Bronchial epithelial cell (primary cell): ENCODE measurements at regions not wholly inside any gene's neighbourhood (a gene's known extent, or its start where the extent isn't known, plus 50 kb on each side); places are given as distances from the start of the nearest gene placed in this dataset.

Source experiments
- DNase-seq: peaks from one replicate; pipeline ENCODE4 v3.0.0-alpha.2; 2010; ENCODE audit warnings: low read depth
- FAIRE-seq: peaks from 2 replicates; lab custom pipeline; 2011; peaks lifted over from hg19 to GRCh38; lab: Jason Lieb, UNC
- H3K27me3 ChIP-seq: 2 replicates; pipeline ENCODE4 v1.5.1; 2011; ENCODE audit warnings: low read length; ENCODE audit not compliant: control insufficient read depth, insufficient read depth
- H3K36me3 ChIP-seq: 2 replicates; pipeline ENCODE4 v1.5.1; 2011; ENCODE audit warnings: low read length; ENCODE audit not compliant: control insufficient read depth, insufficient read depth
- H3K4me3 ChIP-seq: 2 replicates; pipeline ENCODE4 v1.5.1; 2011; ENCODE audit warnings: mild to moderate bottlenecking, low read depth, low read length, control low read depth
- TF ChIP-seq, protein P1 (sequence below): IDR thresholded peaks from 2 replicates; pipeline ENCODE4 v1.5.1; 2011; ENCODE audit warnings: mild to moderate bottlenecking, moderate library complexity, low read length, control low read depth, inconsistent platforms; ENCODE audit not compliant: insufficient read depth, severe bottlenecking

DNA sequence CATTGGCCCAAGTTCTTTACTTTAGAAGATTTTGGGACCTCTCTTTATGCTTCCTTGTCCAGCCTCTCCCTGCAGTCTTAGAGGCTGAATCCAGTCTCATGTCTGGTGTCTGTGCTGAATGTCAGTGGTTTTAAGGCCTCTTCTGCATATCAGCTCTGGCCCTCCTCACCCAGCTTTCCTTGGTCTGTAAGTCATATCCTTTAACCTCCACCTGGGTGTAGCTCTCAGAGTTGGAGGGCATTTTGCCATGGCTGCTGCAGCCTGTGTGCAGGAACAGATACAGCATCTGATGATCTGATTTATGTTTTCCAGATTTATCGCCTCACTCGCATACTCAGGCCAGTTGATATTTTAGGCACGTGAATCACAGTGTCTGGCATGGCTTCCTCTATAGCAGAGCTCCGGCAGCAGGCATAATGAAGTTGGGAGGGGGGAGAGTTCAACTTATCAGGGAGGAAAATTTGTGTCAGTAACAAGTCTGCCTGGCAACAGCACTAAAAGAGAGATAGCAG, 335.0 kb downstream of the PCNX1 start:
- Histone ChIP-seq H3K36me3 (no peaks in the 10 kb centered on the region), H3K4me3 (no peak overlapping the region), H3K27me3 (no peaks in the 10 kb centered on the region)
- TF ChIP-seq, protein P1, sequence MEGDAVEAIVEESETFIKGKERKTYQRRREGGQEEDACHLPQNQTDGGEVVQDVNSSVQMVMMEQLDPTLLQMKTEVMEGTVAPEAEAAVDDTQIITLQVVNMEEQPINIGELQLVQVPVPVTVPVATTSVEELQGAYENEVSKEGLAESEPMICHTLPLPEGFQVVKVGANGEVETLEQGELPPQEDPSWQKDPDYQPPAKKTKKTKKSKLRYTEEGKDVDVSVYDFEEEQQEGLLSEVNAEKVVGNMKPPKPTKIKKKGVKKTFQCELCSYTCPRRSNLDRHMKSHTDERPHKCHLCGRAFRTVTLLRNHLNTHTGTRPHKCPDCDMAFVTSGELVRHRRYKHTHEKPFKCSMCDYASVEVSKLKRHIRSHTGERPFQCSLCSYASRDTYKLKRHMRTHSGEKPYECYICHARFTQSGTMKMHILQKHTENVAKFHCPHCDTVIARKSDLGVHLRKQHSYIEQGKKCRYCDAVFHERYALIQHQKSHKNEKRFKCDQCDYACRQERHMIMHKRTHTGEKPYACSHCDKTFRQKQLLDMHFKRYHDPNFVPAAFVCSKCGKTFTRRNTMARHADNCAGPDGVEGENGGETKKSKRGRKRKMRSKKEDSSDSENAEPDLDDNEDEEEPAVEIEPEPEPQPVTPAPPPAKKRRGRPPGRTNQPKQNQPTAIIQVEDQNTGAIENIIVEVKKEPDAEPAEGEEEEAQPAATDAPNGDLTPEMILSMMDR, result no peak
- FAIRE-seq (no peak), DNase-seq (no peak)

DNA sequence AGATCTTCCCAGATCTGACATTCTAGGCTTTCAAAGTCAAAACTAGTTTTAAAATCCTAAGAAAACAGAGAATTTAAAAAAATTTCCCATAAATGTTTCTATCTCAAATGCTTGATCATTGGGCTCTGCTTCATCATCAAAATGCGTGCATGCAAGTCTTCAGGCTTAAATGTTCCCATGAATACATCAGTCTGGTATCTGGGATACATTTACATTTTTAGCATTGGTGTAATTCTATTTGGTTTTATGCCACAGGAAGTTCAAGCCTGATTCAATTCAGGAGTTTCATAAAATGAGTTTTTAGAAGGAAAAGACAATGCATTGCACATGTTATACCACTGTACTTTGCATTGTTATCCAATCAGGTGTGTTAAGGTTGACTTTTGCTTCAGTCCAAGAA, 336.4 kb downstream of the PCNX1 start:
- TF ChIP-seq, protein P1, result no peak
- FAIRE-seq (no peak), DNase-seq (no peak)
- Histone ChIP-seq H3K27me3 (no peaks in the 10 kb centered on the region), H3K4me3 (no peak overlapping the region), H3K36me3 (no peaks in the 10 kb centered on the region)

DNA sequence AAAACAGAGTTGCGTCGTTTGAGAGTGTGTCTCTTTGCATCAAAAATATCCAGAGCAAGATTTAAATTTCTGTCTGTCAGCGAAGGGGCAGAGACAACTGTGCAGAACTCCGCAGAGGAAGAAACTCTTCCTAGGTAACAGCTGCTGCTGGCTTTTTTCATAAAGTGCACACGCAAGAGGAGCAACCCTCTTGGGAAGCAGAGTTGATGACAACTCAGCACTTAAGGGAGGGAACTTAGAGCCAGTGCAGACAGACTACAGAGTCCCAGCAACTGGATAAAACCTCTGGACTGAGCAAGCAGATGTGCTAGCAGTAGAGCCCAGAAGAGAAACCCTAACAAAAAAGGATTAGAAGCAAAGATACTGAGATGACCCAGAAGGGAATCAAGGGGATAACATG, 337.1 kb downstream of the PCNX1 start:
- Histone ChIP-seq H3K36me3 (no peaks in the 10 kb centered on the region), H3K4me3 (no peak overlapping the region), H3K27me3 (no peaks in the 10 kb centered on the region)
- FAIRE-seq (no peak), DNase-seq (no peak)
- TF ChIP-seq, protein P1, result no peak

DNA sequence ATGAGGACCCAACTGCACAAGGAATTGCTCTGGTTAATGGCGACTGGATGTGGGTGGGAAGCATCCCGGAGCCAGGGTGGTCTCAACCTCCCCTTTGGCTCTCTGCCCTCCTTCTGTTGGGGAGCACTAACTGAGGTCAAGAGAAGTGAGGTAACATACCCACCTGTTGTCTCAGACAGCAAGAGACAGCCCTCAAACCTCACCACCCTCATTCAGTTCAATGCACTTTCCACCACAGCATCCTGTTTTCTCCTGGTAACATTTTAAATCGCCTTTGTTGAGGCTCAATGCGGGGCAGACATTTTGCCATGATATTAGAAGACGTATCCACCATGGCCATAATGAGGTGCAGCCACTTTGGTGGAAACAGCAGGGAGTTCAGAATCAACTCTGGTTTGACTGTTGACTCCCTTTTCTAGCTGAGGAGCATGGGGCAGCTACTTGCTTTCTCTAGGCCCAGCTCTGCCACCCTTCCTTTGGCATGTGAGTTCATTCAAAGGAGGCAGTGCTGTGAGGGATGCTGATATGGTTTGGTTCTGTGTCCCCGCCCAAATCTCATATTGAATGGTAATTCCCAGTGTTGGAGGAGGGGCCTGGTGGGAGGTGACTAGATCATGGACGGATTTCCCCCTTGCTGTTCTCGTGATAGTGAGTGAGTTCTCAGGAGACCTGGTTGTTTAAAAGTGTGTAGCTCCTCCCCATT, 338.6 kb downstream of the PCNX1 start:
- Histone ChIP-seq H3K4me3 (no peak overlapping the region), H3K27me3 (no peaks in the 10 kb centered on the region), H3K36me3 (no peaks in the 10 kb centered on the region)
- TF ChIP-seq, protein P1, result no peak
- DNase-seq (no peak), FAIRE-seq (no peak)

DNA sequence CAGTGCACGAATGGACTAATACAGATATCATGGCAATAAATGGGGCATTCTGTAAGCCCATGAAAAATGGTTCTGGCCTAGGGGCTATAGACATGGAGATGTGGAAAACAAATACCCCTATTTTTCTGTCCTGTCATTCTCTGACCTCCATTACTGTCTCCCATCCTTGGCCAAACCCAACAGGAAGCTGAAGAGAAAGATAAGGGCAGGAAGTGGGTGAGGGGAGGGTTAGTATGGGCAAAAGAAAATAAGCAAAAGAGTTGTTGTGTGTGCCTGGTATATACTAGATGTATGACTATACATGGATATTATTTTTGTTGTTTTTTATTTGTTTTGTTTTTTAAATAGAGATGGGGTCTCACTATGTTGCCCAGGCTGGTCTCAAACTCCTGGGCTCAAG, 339.3 kb downstream of the PCNX1 start:
- Histone ChIP-seq H3K36me3 (no peaks in the 10 kb centered on the region), H3K4me3 (no peak overlapping the region), H3K27me3 (no peaks in the 10 kb centered on the region)
- no peak for DNase-seq
- FAIRE-seq, result no peak
- TF ChIP-seq, protein P1, result no peak

DNA sequence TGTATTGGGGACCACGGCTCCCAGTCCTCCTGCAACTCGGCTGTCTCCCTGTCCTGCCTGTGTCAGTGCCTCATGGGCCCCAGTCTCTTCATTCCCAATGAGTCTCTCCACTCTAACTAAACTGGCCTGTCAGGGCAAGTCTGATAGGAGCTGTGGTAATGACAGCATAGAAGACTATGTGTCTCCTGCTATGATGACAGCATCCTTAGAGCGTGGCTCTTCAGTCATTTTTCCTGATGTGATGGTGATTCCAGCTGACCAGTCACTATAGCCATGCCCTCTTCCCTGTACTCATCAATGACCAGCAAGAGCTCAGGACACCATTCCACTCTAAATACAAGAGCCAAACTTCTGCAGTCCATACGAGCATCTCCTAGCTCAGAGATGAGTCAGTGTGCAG, 339.8 kb downstream of the PCNX1 start:
- no peak overlapping the region for H3K4me3 ChIP-seq
- H3K36me3 ChIP-seq, result no peaks in the 10 kb centered on the region
- FAIRE-seq (peak; percentile 47), DNase-seq (peak; percentile 92)
- TF ChIP-seq, protein P1, result no peak
- H3K27me3 ChIP-seq, result no peaks in the 10 kb centered on the region
